Osteocyte (in vitro differentiated cells): ENCODE measurements at regions not wholly inside any gene's neighbourhood (a gene's known extent, or its start where the extent isn't known, plus 50 kb on each side); places are given as distances from the start of the nearest gene placed in this dataset.

ENCODE experiments used
- DNase-seq: peaks from one replicate; pipeline ENCODE4 v3.0.0; 2021; ENCODE audit warnings: mixed read lengths; ENCODE audit not compliant: unreplicated experiment; ENCODE audit errors: extremely low spot score
- H3K27ac Mint-ChIP-seq: one replicate; pipeline ENCODE4 v1.8.0; 2021; ENCODE audit warnings: mild to moderate bottlenecking, mixed read lengths; ENCODE audit not compliant: unreplicated experiment
- H3K27me3 Mint-ChIP-seq: one replicate; pipeline ENCODE4 v1.8.0; 2021; ENCODE audit warnings: mixed read lengths; ENCODE audit not compliant: unreplicated experiment
- H3K36me3 Mint-ChIP-seq: one replicate; pipeline ENCODE4 v1.8.0; 2021; ENCODE audit warnings: mixed read lengths; ENCODE audit not compliant: unreplicated experiment
- H3K4me1 Mint-ChIP-seq: one replicate; pipeline ENCODE4 v1.8.0; 2021; ENCODE audit warnings: mixed read lengths; ENCODE audit not compliant: unreplicated experiment
- H3K4me3 Mint-ChIP-seq: one replicate; pipeline ENCODE4 v1.8.0; 2021; ENCODE audit warnings: mild to moderate bottlenecking, moderate library complexity, mixed read lengths; ENCODE audit not compliant: unreplicated experiment
- H3K9me3 Mint-ChIP-seq: one replicate; pipeline ENCODE4 v1.8.0; 2021; ENCODE audit warnings: mixed read lengths; ENCODE audit not compliant: unreplicated experiment
- TF ChIP-seq, protein P1 (sequence below): fragments of 200-600 bp; sonication (generic); IDR thresholded peaks from 2 replicates; pipeline ENCODE4 v1.5.0; 2021; ENCODE audit warnings: antibody characterized with exemption, mild to moderate bottlenecking, moderate library complexity

DNA sequence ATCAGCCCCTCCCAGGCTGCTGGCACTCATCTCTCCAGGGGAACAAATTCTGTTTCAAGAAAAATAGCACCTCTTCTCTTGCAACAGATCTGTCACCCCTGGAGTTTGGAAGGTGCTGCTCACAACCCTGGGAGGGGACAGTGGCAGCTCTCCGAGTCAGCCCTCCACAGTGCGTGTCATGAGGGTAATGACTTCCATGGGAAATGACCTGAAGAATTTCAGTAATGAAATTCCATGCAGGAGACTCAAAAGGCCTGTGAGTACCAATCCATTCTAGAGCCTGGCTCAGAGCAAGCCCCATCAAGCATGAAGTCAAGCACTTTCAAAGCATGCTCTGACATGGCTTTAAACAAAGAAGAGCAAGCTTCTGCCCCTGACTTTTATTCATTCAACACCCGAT lies 276.3 kb upstream of the PARD3B start:
- no peaks in the 10 kb centered on the region for H3K36me3 Mint-ChIP-seq
- H3K27ac Mint-ChIP-seq, result no peak overlapping the region
- TF ChIP-seq, protein P1, sequence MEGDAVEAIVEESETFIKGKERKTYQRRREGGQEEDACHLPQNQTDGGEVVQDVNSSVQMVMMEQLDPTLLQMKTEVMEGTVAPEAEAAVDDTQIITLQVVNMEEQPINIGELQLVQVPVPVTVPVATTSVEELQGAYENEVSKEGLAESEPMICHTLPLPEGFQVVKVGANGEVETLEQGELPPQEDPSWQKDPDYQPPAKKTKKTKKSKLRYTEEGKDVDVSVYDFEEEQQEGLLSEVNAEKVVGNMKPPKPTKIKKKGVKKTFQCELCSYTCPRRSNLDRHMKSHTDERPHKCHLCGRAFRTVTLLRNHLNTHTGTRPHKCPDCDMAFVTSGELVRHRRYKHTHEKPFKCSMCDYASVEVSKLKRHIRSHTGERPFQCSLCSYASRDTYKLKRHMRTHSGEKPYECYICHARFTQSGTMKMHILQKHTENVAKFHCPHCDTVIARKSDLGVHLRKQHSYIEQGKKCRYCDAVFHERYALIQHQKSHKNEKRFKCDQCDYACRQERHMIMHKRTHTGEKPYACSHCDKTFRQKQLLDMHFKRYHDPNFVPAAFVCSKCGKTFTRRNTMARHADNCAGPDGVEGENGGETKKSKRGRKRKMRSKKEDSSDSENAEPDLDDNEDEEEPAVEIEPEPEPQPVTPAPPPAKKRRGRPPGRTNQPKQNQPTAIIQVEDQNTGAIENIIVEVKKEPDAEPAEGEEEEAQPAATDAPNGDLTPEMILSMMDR, result no peak
- no peaks in the 10 kb centered on the region for H3K4me1 Mint-ChIP-seq
- DNase-seq, result no peak
- peaks cover 9% of the 10 kb centered on the region for H3K9me3 Mint-ChIP-seq
- H3K4me3 Mint-ChIP-seq, result no peak overlapping the region
- H3K27me3 Mint-ChIP-seq, result peaks cover 19% of the 10 kb centered on the region

DNA sequence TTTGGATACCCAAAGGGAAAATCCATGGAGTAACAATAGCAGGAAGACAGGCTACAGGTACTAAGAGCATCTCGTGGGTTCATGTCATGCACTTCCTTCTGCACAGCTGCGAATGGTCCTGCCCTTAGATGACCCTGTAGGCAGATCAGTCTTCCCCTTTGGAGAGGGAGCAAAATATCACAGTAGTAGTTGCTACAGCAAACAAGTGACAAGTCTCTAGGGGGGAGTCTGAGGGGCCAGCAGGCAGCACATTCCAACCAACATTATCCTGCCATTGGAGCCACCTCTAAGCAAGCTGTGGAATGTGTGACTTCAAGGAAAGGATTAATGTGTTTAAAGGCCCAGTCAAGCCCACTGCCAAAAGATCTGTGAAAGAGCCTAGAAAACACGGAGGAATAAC lies 273.2 kb upstream of the PARD3B start:
- H3K27me3 Mint-ChIP-seq, result peaks cover 4% of the 10 kb centered on the region
- no peak overlapping the region for H3K4me3 Mint-ChIP-seq
- no peak for DNase-seq
- TF ChIP-seq, protein P1, result no peak
- no peaks in the 10 kb centered on the region for H3K4me1 Mint-ChIP-seq
- H3K9me3 Mint-ChIP-seq, result peaks cover 9% of the 10 kb centered on the region
- H3K36me3 Mint-ChIP-seq, result no peaks in the 10 kb centered on the region
- no peak overlapping the region for H3K27ac Mint-ChIP-seq

DNA sequence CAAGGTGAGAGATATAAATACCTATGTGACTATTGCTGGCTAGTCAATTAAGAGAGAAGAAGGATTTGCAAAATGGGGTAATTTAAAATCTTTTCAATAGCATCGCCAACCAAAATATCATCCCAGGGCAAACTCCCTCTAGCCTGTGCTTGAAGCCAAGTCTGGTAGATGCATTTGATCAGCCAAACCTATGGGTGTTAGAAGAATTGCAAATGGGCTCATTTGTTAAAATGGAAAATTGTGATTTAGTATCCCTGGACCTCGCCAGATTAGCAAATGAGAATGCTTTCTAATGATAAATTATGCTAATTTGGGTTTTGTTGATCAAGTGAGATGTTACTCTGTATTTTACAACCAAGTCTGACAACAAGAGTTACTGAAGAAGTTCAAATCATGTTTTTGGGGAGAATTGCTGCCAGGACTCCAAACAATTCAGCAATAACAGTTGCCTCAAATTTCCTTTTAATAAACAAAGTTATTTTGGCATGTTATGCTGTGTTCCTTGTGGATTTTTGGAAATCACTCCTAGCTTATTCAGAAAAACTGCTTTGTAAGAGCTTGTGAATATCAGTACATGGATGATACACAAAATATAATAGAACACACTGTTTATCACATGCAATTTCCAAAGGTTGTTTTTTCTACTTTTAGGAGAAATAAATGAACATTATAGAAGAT lies 272.5 kb upstream of the PARD3B start:
- no peaks in the 10 kb centered on the region for H3K4me1 Mint-ChIP-seq
- TF ChIP-seq, protein P1, result no peak
- no peak overlapping the region for H3K4me3 Mint-ChIP-seq
- no peak overlapping the region for H3K27ac Mint-ChIP-seq
- peaks cover 4% of the 10 kb centered on the region for H3K27me3 Mint-ChIP-seq
- H3K36me3 Mint-ChIP-seq, result no peaks in the 10 kb centered on the region
- DNase-seq, result no peak
- H3K9me3 Mint-ChIP-seq, result peaks cover 9% of the 10 kb centered on the region

DNA sequence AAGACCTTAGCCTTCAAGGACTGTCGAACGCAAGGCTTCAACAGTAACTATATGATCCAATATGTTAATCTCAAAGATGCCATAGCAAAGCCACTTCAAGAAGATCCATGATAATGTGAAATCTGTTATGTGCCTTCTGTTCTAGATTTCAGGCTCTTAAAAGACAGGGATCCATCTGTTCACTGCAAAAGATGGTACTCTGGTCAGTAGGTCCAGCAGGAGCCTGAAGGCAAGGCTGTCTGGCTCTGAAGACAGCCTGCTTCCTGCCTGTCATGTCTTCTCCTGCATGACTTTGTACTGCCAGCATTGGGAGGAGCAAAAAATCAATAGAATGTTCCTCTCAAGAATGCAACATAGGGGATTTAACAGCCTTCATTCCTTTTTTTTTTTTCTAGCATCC lies 270.8 kb upstream of the PARD3B start:
- peaks cover 9% of the 10 kb centered on the region for H3K9me3 Mint-ChIP-seq
- H3K4me3 Mint-ChIP-seq, result no peak overlapping the region
- H3K36me3 Mint-ChIP-seq, result no peaks in the 10 kb centered on the region
- no peaks in the 10 kb centered on the region for H3K4me1 Mint-ChIP-seq
- no peak overlapping the region for H3K27ac Mint-ChIP-seq
- no peak for DNase-seq
- peaks cover 7% of the 10 kb centered on the region for H3K27me3 Mint-ChIP-seq
- TF ChIP-seq, protein P1, result no peak

DNA sequence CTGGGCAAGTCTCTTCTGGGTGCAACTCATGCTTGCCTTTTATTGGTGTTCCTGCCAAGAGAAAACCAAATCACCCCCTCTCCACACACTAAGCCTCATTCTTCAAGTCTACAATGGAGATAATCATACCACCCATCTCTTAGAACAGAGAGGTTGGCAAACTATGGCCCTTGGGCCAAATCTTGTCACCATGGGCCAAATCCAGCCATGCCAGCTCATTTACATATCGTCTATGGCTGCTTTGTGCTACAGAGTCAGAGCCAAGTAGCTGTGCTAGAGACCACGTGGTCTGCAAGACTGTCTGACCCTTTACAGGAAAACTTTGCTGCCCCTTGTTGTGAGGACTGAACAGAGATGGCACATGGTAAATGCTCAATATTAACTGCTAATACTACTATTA lies 270.3 kb upstream of the PARD3B start:
- TF ChIP-seq, protein P1, result no peak
- no peaks in the 10 kb centered on the region for H3K4me1 Mint-ChIP-seq
- DNase-seq, result no peak
- H3K27me3 Mint-ChIP-seq, result peaks cover 7% of the 10 kb centered on the region
- H3K36me3 Mint-ChIP-seq, result no peaks in the 10 kb centered on the region
- no peak overlapping the region for H3K4me3 Mint-ChIP-seq
- H3K27ac Mint-ChIP-seq, result no peak overlapping the region
- H3K9me3 Mint-ChIP-seq, result peaks cover 9% of the 10 kb centered on the region
